AG04450 (cell line): ENCODE measurements at regions not wholly inside any gene's neighbourhood (a gene's known extent, or its start where the extent isn't known, plus 50 kb on each side); places are given as distances from the start of the nearest gene placed in this dataset.

Source experiments
- CTCF ChIA-PET: fragments of 300-600, 350-600 bp; formaldehyde crosslinking; extraction: SDS; loops from one replicate; lab custom pipeline; 2022; ENCODE audit warnings: antibody characterized with exemption, inconsistent platforms; lab: Charles Lee
- POLR2A ChIA-PET: fragments of 350-600 bp; formaldehyde crosslinking; extraction: SDS; loops from one replicate; lab custom pipeline; 2021; ENCODE audit warnings: antibody characterized with exemption, inconsistent platforms; lab: Yijun Ruan, JAX
- DNase-seq: peaks from one replicate; pipeline ENCODE4 v3.0.0-alpha.2; 2011; ENCODE audit warnings: low read depth, low spot score
- H3K27ac ChIP-seq: one replicate; pipeline ENCODE4 v1.5.1; 2012; ENCODE audit warnings: low read depth, low read length, control low read depth
- H3K27me3 ChIP-seq: one replicate; pipeline ENCODE4 v1.6.0; 2012; ENCODE audit warnings: low read length; ENCODE audit not compliant: control insufficient read depth, insufficient read depth
- H3K4me3 ChIP-seq: 2 replicates; pipeline ENCODE4 v1.5.1; 2011; ENCODE audit warnings: mild to moderate bottlenecking, low read depth, low read length, control low read depth
- H3K9me3 ChIP-seq: 2 replicates; pipeline ENCODE4 v1.5.1; 2012; ENCODE audit warnings: low read length; ENCODE audit not compliant: control insufficient read depth, insufficient read depth
- CTCF ChIP-seq: IDR thresholded peaks from 2 replicates; pipeline ENCODE4 v1.5.1; 2011; ENCODE audit warnings: low read depth, low read length, control low read depth, inconsistent platforms

DNA sequence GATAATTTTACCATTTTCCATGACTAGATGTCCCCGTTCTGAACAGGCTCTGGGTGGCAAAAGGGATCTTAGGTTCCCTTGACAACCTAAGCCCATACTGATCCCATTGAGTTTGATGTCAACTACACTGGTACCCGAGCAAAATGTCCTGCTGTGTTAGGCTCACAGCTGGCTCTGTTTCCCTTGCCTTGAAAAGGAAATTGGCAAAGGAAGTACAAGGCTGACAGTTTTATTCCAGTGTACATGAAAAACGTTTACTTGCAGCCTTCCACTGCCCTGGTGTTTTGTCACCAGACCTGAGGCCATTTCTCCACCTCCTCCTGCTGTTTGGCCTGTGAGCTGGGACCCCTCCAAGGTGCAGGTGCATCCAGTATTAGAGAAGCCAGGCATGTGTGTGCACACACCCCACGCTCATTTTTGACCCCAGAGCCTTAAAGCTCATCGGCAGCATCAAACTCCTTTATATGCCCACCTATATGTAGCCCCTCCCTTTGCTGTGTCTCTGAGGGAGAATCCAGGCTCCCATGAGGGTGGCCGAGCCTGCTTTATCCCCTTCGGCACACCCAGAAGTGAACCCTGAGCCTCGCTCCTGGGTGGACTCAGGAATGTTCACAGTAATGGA, 171.3 kb downstream of the NDUFA10 start:
- POLR2A ChIA-PET = no interaction called here
- CTCF ChIA-PET = no interaction called here
- no peak for TF ChIP-seq CTCF
- H3K9me3 ChIP-seq = peaks cover 26% of the 10 kb centered on the region
- no peaks in the 10 kb centered on the region for H3K27me3 ChIP-seq
- H3K27ac ChIP-seq = no peak overlapping the region
- DNase-seq = no peak
- H3K4me3 ChIP-seq = no peak overlapping the region

DNA sequence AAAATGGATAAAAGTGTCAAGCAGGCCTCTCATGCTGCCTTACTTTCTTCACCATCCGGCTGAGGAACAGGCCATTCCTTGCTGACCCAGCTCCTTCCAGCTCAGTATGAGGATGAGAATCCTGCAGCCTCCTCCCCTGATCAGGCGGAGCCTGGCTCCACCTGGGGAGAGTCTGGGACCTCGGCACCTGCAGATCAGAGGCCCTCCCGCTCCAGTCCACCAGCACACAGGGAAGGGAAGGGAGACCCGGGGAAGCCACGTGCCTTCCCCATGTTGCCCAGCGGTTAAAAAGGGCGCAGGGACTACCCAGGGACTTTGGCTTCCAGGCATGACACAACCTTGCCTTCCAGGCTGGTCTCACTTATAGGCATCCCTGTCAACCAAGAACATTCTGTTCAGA, 172.0 kb downstream of the NDUFA10 start:
- TF ChIP-seq CTCF = no peak
- no peak overlapping the region for H3K27ac ChIP-seq
- ChIA-PET POLR2A (no interaction called here), CTCF (no interaction called here)
- DNase-seq = no peak
- H3K9me3 ChIP-seq = peaks cover 26% of the 10 kb centered on the region
- no peak overlapping the region for H3K4me3 ChIP-seq
- no peaks in the 10 kb centered on the region for H3K27me3 ChIP-seq

DNA sequence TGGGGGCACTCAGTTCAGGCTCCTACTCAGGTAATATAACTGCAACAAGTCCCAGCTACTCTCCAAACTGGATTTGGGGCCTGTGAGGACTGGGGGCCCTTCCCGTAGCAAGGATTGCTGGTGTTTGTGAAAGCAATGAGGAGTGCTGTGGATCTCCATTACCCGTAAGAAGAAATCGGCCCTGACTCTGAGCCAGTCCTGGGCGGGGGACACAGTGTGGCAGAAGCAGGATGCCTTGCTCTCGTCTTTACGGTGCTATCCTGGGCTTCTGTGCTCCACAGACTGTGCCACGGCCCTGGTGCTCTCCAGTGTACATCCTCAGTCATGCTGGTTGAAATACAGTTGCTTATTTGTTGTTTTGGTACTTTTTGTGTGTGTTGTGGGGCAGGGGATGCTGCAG, 172.9 kb downstream of the NDUFA10 start:
- H3K27me3 ChIP-seq = no peaks in the 10 kb centered on the region
- no peak overlapping the region for H3K27ac ChIP-seq
- H3K9me3 ChIP-seq = peaks cover 26% of the 10 kb centered on the region
- TF ChIP-seq CTCF = no peak
- no peak overlapping the region for H3K4me3 ChIP-seq
- CTCF ChIA-PET = no interaction called here
- POLR2A ChIA-PET = no interaction called here
- no peak for DNase-seq

- CTCF ChIA-PET = no interaction called here
- DNase-seq = no peak
Measured at GRCh38 chr2:239846789-239847676, 178.1 kb downstream of the NDUFA10 start.

More at GRCh38 chr2:239846789-239847676, 178.1 kb downstream of the NDUFA10 start:
- POLR2A ChIA-PET = interaction anchor here (0.6 kb wide), 1 partner anchor 548 kb away, joined by 7 read pairs; no protein-coding TSS in a partner anchor
- H3K27me3 ChIP-seq = no peaks in the 10 kb centered on the region
- TF ChIP-seq CTCF = no peak
- H3K27ac ChIP-seq = no peak overlapping the region
- H3K4me3 ChIP-seq = no peak overlapping the region
- H3K9me3 ChIP-seq = peaks cover under 1% of the 10 kb centered on the region; the same call in 1 of the 2 replicates
